Epidermal melanocyte (primary cell): ENCODE measurements at regions not wholly inside any gene's neighbourhood (a gene's known extent, or its start where the extent isn't known, plus 50 kb on each side); places are given as distances from the start of the nearest gene placed in this dataset.

ENCODE experiments used
- DNase-seq: peaks from one replicate; pipeline ENCODE4 v3.0.0; 2011; ENCODE audit warnings: low spot score; ENCODE audit not compliant: insufficient read length

GRCh38 chr7:35581605-35582210, 113.2 kb downstream of the HERPUD2 start:
- no peak for DNase-seq

- DNase-seq, result no peak
These were observed 118.8 kb downstream of the HERPUD2 start for GRCh38 chr7:35576031-35576573.

- no peak for DNase-seq
These were observed 123.2 kb downstream of the HERPUD2 start for GRCh38 chr7:35571611-35572240.

GRCh38 chr7:35570937-35571336, 124.0 kb downstream of the HERPUD2 start:
- DNase-seq, result no peak

GRCh38 chr7:35565927-35566326, 129.0 kb downstream of the HERPUD2 start:
- no peak for DNase-seq

- no peak for DNase-seq
These were observed 136.1 kb downstream of the HERPUD2 start for GRCh38 chr7:35558841-35559240.

GRCh38 chr7:35556515-35557471, 138.1 kb downstream of the HERPUD2 start:
- DNase-seq, result no peak

- DNase-seq, result no peak
These were observed 139.0 kb downstream of the HERPUD2 start for GRCh38 chr7:35555934-35556333.

- DNase-seq, result no peak
These were observed 139.5 kb downstream of the HERPUD2 start for GRCh38 chr7:35555386-35555785.

GRCh38 chr7:35553519-35553918, 141.4 kb downstream of the HERPUD2 start:
- DNase-seq, result no peak

GRCh38 chr7:35552691-35553090, 142.2 kb downstream of the HERPUD2 start:
- DNase-seq, result no peak

GRCh38 chr7:35551321-35552081, 143.4 kb downstream of the HERPUD2 start:
- no peak for DNase-seq

GRCh38 chr7:35550831-35551230, 144.1 kb downstream of the HERPUD2 start:
- DNase-seq, result no peak

GRCh38 chr7:35549781-35550180, 145.2 kb downstream of the HERPUD2 start:
- DNase-seq, result no peak

GRCh38 chr7:35548291-35548690, 146.6 kb downstream of the HERPUD2 start:
- no peak for DNase-seq

GRCh38 chr7:35546691-35547429, 148.1 kb downstream of the HERPUD2 start:
- DNase-seq, result no peak

- DNase-seq, result no peak
These were observed 149.1 kb downstream of the HERPUD2 start for GRCh38 chr7:35545831-35546230.

GRCh38 chr7:35544028-35544742, 150.8 kb downstream of the HERPUD2 start:
- DNase-seq, result no peak

- DNase-seq, result peak; percentile 79
These were observed 157.6 kb downstream of the HERPUD2 start for GRCh38 chr7:35537067-35538023.
